ENCODE measurements at regions not wholly inside any gene's neighbourhood (a gene's known extent, or its start where the extent isn't known, plus 50 kb on each side); places are given as distances from the start of the nearest gene placed in this dataset.

GRCh38 chr22:49097966-49098365, 729.7 kb downstream of the BRD1 start:
- DNase-seq (ENCODE audit: low spot score): no peak
- TF ChIP-seq CTCF (IDR thresholded peaks at IDR 0.05; ENCODE audit: extremely low read depth, missing control alignments): no peak

- DNase-seq (ENCODE audit: low spot score): no peak
- TF ChIP-seq CTCF (IDR thresholded peaks at IDR 0.05; ENCODE audit: extremely low read depth, missing control alignments): no peak
Observed at GRCh38 chr22:49097171-49097925, 730.3 kb downstream of the BRD1 start.

- DNase-seq (ENCODE audit: low spot score): no peak
- no peak for TF ChIP-seq CTCF (IDR thresholded peaks at IDR 0.05; ENCODE audit: extremely low read depth, missing control alignments)
Observed at GRCh38 chr22:49096476-49096875, 731.2 kb downstream of the BRD1 start.

- TF ChIP-seq CTCF (IDR thresholded peaks at IDR 0.05; ENCODE audit: extremely low read depth, missing control alignments): no peak
- no peak for DNase-seq (ENCODE audit: low spot score)
Observed at GRCh38 chr22:49095366-49095765, 732.3 kb downstream of the BRD1 start.

- no peak for DNase-seq (ENCODE audit: low spot score)
- no peak for TF ChIP-seq CTCF (IDR thresholded peaks at IDR 0.05; ENCODE audit: extremely low read depth, missing control alignments)
Observed at GRCh38 chr22:49094858-49095257, 732.8 kb downstream of the BRD1 start.

GRCh38 chr22:49094151-49094550, 733.5 kb downstream of the BRD1 start:
- no peak for TF ChIP-seq CTCF (IDR thresholded peaks at IDR 0.05; ENCODE audit: extremely low read depth, missing control alignments)
- no peak for DNase-seq (ENCODE audit: low spot score)

GRCh38 chr22:49093192-49093880, 734.3 kb downstream of the BRD1 start:
- DNase-seq (ENCODE audit: low spot score): no peak
- TF ChIP-seq CTCF (IDR thresholded peaks at IDR 0.05; ENCODE audit: extremely low read depth, missing control alignments): no peak

All from GM20000 (cell line).